K562 (cell line): ENCODE measurements at regions not wholly inside any gene's neighbourhood (a gene's known extent, or its start where the extent isn't known, plus 50 kb on each side); places are given as distances from the start of the nearest gene placed in this dataset.

ENCODE experiments used
- ATAC-seq: fragments of 200-7000 bp; cut with Tn5 transposase; 3 replicates; pipeline ENCODE4 v1.9.1; 2020; ENCODE audit warnings: moderate library complexity
- BruUV-seq: library from RNA; stranded (reverse); fragments of 400-500 nt; replicated peaks from 2 replicates; lab custom pipeline; 2021; lab: Mats Ljungman, UMichigan
- CTCF ChIA-PET: fragments of 300-600 bp; formaldehyde crosslinking; extraction: SDS; loops from one replicate; lab custom pipeline; 2021; ENCODE audit warnings: low intra/inter-chr PET ratio; lab: Yijun Ruan, JAX
- POLR2A ChIA-PET: fragments of 300-600, 350-650 bp; sonication (Branson Sonifier 250); formaldehyde crosslinking; extraction: SDS; loops from one replicate; lab custom pipeline; 2021; ENCODE audit warnings: antibody characterized with exemption, inconsistent platforms; lab: Yijun Ruan, JAX
- DNase-seq, 4 experiments: peaks; one replicate each; pipeline versions ENCODE4 v3.0.0 to v3.0.0-alpha.2; 2011 to 2018; ENCODE audit warnings: low spot score in 3 of 4, mixed read lengths in 3 of 4; ENCODE audit errors: extremely low read depth in 1 of 4
- FAIRE-seq: peaks from 2 replicates; lab custom pipeline; 2011; peaks lifted over from hg19 to GRCh38; lab: Jason Lieb, UNC
- H2AFZ ChIP-seq: 2 replicates; pipeline ENCODE4 v1.6.0; 2011; ENCODE audit warnings: low read depth, low read length, control low read depth, inconsistent platforms
- H3K27ac ChIP-seq: fragments of 200-600 bp; 3 replicates; pipeline ENCODE4 v1.8.0; 2011; ENCODE audit warnings: low read depth, mild to moderate bottlenecking, control low read depth, inconsistent platforms, low read length, moderate library complexity, mixed read lengths; ENCODE audit errors: extremely low read depth
- H3K27me3 ChIP-seq, 2 experiments: fragments of 300-600 bp in 1 of 2; 2 replicates in 1 of 2; 3 replicates in 1 of 2; pipeline versions ENCODE4 v1.6.0 to v1.8.0; 2011; ENCODE audit warnings: inconsistent platforms in 2 of 2, low read length in 2 of 2, mild to moderate bottlenecking in 1 of 2, mixed read lengths in 1 of 2, moderate library complexity in 1 of 2; ENCODE audit not compliant: control insufficient read depth in 2 of 2, insufficient read depth in 2 of 2
- H3K36me3 ChIP-seq: fragments of 300-600 bp; 3 replicates; pipeline ENCODE4 v1.8.0; 2011; ENCODE audit warnings: mild to moderate bottlenecking, low read length, inconsistent platforms; ENCODE audit not compliant: control insufficient read depth, insufficient read depth
- H3K4me1 ChIP-seq, 2 experiments: fragments of 200-600 bp in 1 of 2; replicated peaks in 1 of 2; 2 replicates in 1 of 2; 3 replicates in 1 of 2; pipeline versions ENCODE4 v1.5.1 to v1.8.0; 2011; ENCODE audit warnings: inconsistent platforms in 2 of 2, low read length in 2 of 2, mild to moderate bottlenecking in 1 of 2, mixed read lengths in 1 of 2, moderate library complexity in 1 of 2; ENCODE audit not compliant: control insufficient read depth in 2 of 2, insufficient read depth in 2 of 2
- H3K4me2 ChIP-seq: 2 replicates; pipeline ENCODE4 v1.6.1; 2011; ENCODE audit warnings: low read length, control low read depth, inconsistent platforms, mixed read lengths; ENCODE audit not compliant: insufficient read depth
- H3K4me3 ChIP-seq: fragments of 200-600 bp; sonication (generic), shearing (Covaris generic); 2 replicates; pipeline ENCODE4 v1.5.1; 2016; ENCODE audit warnings: control low read depth, inconsistent platforms
- H3K79me2 ChIP-seq: fragments of 200-600 bp; 3 replicates; pipeline ENCODE4 v1.8.0; 2011; ENCODE audit warnings: low read length, inconsistent platforms; ENCODE audit not compliant: control insufficient read depth, insufficient read depth
- H3K9ac ChIP-seq, 2 experiments: 2 replicates each; pipeline versions ENCODE4 v1.6.0 to v1.6.1; 2011; ENCODE audit warnings: low read depth in 2 of 2, low read length in 2 of 2, control low read depth in 1 of 2, inconsistent platforms in 1 of 2, mild to moderate bottlenecking in 1 of 2, mixed read lengths in 1 of 2; ENCODE audit not compliant: insufficient read depth in 1 of 2
- H3K9me1 ChIP-seq: one replicate; pipeline ENCODE4 v1.6.0; 2011; ENCODE audit warnings: inconsistent platforms, mild to moderate bottlenecking, low read length, moderate library complexity; ENCODE audit not compliant: control insufficient read depth, insufficient read depth
- H3K9me3 ChIP-seq: replicated peaks from 2 replicates; pipeline ENCODE4 v1.5.1; 2011; ENCODE audit warnings: low read depth, low read length, inconsistent platforms; ENCODE audit not compliant: control insufficient read depth, insufficient read depth
- H4K20me1 ChIP-seq: replicated peaks from 2 replicates; pipeline ENCODE4 v1.6.1; 2011; ENCODE audit warnings: low read length, inconsistent platforms, mixed read lengths; ENCODE audit not compliant: control insufficient read depth, insufficient read depth
- CAMTA2 ChIP-seq: fragments of 250-450 bp; sonication (Bioruptor Pico); conservative IDR thresholded peaks from 2 replicates; pipeline ENCODE4 v1.5.1; 2022
- ETS1 ChIP-seq: conservative IDR thresholded peaks from 2 replicates; pipeline ENCODE4 v1.6.1; 2011; ENCODE audit warnings: low read depth, mild to moderate bottlenecking, low read length; ENCODE audit not compliant: control insufficient read depth
- HDAC1 ChIP-seq, 2 experiments: fragments of 450-650 bp; IDR thresholded peaks; 2 replicates each; pipeline ENCODE4 v1.6.1; 2016 to 2017; ENCODE audit warnings: inconsistent platforms in 1 of 2, mild to moderate bottlenecking in 1 of 2, moderate library complexity in 1 of 2
- KHSRP ChIP-seq: fragments of 450-650 bp; IDR thresholded peaks from 2 replicates; pipeline ENCODE4 v1.6.1; 2017
- NBN ChIP-seq: fragments of 450-650 bp; IDR thresholded peaks from 2 replicates; pipeline ENCODE4 v1.6.1; 2016; ENCODE audit warnings: low read depth, mild to moderate bottlenecking
- PHF20 ChIP-seq: fragments of 450-650 bp; IDR thresholded peaks from 2 replicates; pipeline ENCODE4 v1.6.1; 2018; ENCODE audit not compliant: partially characterized antibody
- RCOR1 ChIP-seq, 2 experiments: IDR thresholded peaks; 2 replicates each; pipeline ENCODE4 v1.6.1; 2012; ENCODE audit warnings: low read depth in 2 of 2, low read length in 2 of 2, borderline replicate concordance in 1 of 2, improper control_type of control experiment in 1 of 2
- RFX7 ChIP-seq: fragments of 250-450 bp; sonication (Bioruptor Pico); IDR thresholded peaks from 2 replicates; pipeline ENCODE4 v1.5.1; 2021; ENCODE audit warnings: mild to moderate bottlenecking
- SIN3B ChIP-seq: fragments of 450-650 bp; IDR thresholded peaks from 2 replicates; pipeline ENCODE4 v1.6.1; 2017; ENCODE audit warnings: low read depth, mild to moderate bottlenecking, moderate library complexity
- ZBTB8A ChIP-seq: fragments of 450-650 bp; IDR thresholded peaks from 2 replicates; pipeline ENCODE4 v1.6.1; 2018; ENCODE audit warnings: mild to moderate bottlenecking, moderate library complexity; ENCODE audit not compliant: partially characterized antibody
- ZNF445 ChIP-seq: fragments of 250-450 bp; sonication (Bioruptor Pico); IDR thresholded peaks from 2 replicates; pipeline ENCODE4 v1.4.0; 2020; ENCODE audit warnings: low read depth, mild to moderate bottlenecking, moderate library complexity
- WGBS: fragments of 100-300 bp; shearing (Covaris generic); methylation state at CpG from one replicate; pipeline ENCODE4 v1.1.6; 2016; ENCODE audit warnings: low coverage, mixed read lengths; ENCODE audit not compliant: insufficient coverage; ENCODE audit errors: missing lambda C conversion rate; 5-methylcytosine and 5-hydroxymethylcytosine counted together
- in situ Hi-C: fragments of 300-500 bp; cut with MboI; formaldehyde crosslinking; loops from 4 replicates; pipeline ENCODE4 v1.15.0; 2018; ENCODE audit warnings: inconsistent platforms, mixed read lengths
- intact Hi-C: fragments of 100-400 bp; cut with micrococcal nuclease; formaldehyde crosslinking; loops from 2 replicates; pipeline ENCODE4 v1.14.2; 2022
- TF ChIP-seq, protein P1 (sequence below): fragments of 450-650 bp; IDR thresholded peaks from 2 replicates; pipeline ENCODE4 v1.6.1; 2016; ENCODE audit warnings: missing biosample characterization, missing genetic modification characterization

DNA sequence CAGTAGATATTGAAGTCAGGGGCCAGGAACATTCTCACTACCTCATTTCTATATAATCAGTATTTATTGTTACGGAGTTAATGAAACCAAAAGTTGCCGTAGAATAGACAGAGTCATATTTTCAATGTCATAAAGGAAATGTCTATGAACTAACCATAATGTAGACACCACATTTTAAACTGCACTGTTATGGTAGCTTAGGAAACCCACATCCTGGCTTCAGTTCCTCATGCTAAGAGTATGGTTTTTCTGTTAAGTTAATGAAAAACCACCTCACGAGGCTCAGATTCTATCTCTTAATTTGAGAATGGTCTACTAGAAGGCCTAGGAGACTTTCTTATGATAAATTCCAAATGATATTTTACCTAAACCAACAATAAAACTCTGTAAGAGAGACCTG, 166.5 kb downstream of the TMEM26 start:
- Histone ChIP-seq H3K4me1 (no peaks in the 10 kb centered on the region), H3K79me2 (no peaks in the 10 kb centered on the region), H3K4me2 (no peak overlapping the region), H4K20me1 (no peaks in the 10 kb centered on the region), H3K36me3 (no peaks in the 10 kb centered on the region), H3K27me3 (no peaks in the 10 kb centered on the region), H3K9ac (no peak overlapping the region), H2AFZ (no peak overlapping the region), H3K9me1 (no peaks in the 10 kb centered on the region), H3K9me3 (no peaks in the 10 kb centered on the region), H3K27ac (no peak overlapping the region), H3K4me3 (no peak overlapping the region)
- 8% methylated on average over 3 of the region's 3 CpGs for WGBS
- ChIA-PET POLR2A (interaction anchor here (0.6 kb wide), 1 partner anchor 345 kb away, joined by 3 read pairs; no protein-coding TSS in a partner anchor), CTCF (no interaction called here)
- no peak for FAIRE-seq
- in situ Hi-C loops, result loop anchor here (5.0 kb wide), 1 partner anchor 474 kb away; no protein-coding TSS in a partner anchor
- intact Hi-C loops, result loop anchor here (10.0 kb wide), 1 partner anchor 842 kb away; no protein-coding TSS in a partner anchor
- no peak for ATAC-seq
- DNase-seq, result no peak
- TF ChIP-seq RCOR1 (IDR thresholded peaks at IDR 0.05; ENCODE audit: borderline replicate concordance in 1 of 2, low read depth in 2 of 2, low read length in 2 of 2) (no peak), HDAC1 (IDR thresholded peaks at IDR 0.05) (no peak), RFX7 (CRISPR knock-in tag) (no peak), PHF20 (no peak), NBN (no peak), KHSRP (no peak), ETS1 (no peak), CAMTA2 (no peak), SIN3B (no peak), ZBTB8A (no peak), ZNF445 (CRISPR knock-in tag) (no peak)
- TF ChIP-seq, protein P1, sequence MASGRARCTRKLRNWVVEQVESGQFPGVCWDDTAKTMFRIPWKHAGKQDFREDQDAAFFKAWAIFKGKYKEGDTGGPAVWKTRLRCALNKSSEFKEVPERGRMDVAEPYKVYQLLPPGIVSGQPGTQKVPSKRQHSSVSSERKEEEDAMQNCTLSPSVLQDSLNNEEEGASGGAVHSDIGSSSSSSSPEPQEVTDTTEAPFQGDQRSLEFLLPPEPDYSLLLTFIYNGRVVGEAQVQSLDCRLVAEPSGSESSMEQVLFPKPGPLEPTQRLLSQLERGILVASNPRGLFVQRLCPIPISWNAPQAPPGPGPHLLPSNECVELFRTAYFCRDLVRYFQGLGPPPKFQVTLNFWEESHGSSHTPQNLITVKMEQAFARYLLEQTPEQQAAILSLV, result no peak
- no TSS peak for BruUV-seq
